GM19351 (cell line): ENCODE measurements at regions not wholly inside any gene's neighbourhood (a gene's known extent, or its start where the extent isn't known, plus 50 kb on each side); places are given as distances from the start of the nearest gene placed in this dataset.
"Not testable (repeated sequence)": the region's sequence is repeated elsewhere in the genome, so short reads cannot be mapped to it uniquely, and the experiment has no call there.

Source experiments
- ATAC-seq: cut with Tn5 transposase; IDR thresholded peaks from one replicate; pipeline ENCODE4 v1.9.1; 2021; ENCODE audit warnings: mild to moderate bottlenecking, moderate library complexity; ENCODE audit not compliant: unreplicated experiment

GRCh38 chr5:106648401-106648800, 1022.3 kb downstream of the EFNA5 start:
- ATAC-seq = no peak

- no peak for ATAC-seq
Measured at GRCh38 chr5:106646106-106646505, 1024.6 kb downstream of the EFNA5 start.

- no peak for ATAC-seq
Measured at GRCh38 chr5:106640511-106640910, 1030.2 kb downstream of the EFNA5 start.

GRCh38 chr5:106639488-106639887, 1031.2 kb downstream of the EFNA5 start:
- no peak for ATAC-seq

- ATAC-seq = no peak
Measured at GRCh38 chr5:106637275-106637674, 1033.5 kb downstream of the EFNA5 start.

GRCh38 chr5:106634375-106634774, 1036.4 kb downstream of the EFNA5 start:
- ATAC-seq = no peak

GRCh38 chr5:106633825-106634224, 1036.9 kb downstream of the EFNA5 start:
- no peak for ATAC-seq

GRCh38 chr5:106628456-106628855, 1042.3 kb downstream of the EFNA5 start:
- not testable (repeated sequence) for ATAC-seq

GRCh38 chr5:106610041-106610440, 1060.7 kb downstream of the EFNA5 start:
- no peak for ATAC-seq

GRCh38 chr5:106601620-106602019, 1069.1 kb downstream of the EFNA5 start:
- ATAC-seq = peak; percentile 75

GRCh38 chr5:106600803-106601202, 1069.9 kb downstream of the EFNA5 start:
- no peak for ATAC-seq

- no peak for ATAC-seq
Measured at GRCh38 chr5:106595864-106596263, 1074.9 kb downstream of the EFNA5 start.

GRCh38 chr5:106584268-106584667, 1086.5 kb downstream of the EFNA5 start:
- ATAC-seq = no peak

GRCh38 chr5:106578736-106579135, 1092.0 kb downstream of the EFNA5 start:
- ATAC-seq = no peak

GRCh38 chr5:106574820-106575219, 1095.9 kb downstream of the EFNA5 start:
- no peak for ATAC-seq

GRCh38 chr5:106566031-106566430, 1104.7 kb downstream of the EFNA5 start:
- ATAC-seq = no peak

GRCh38 chr5:106545325-106545724, 1125.4 kb downstream of the EFNA5 start:
- no peak for ATAC-seq

- ATAC-seq = no peak
Measured at GRCh38 chr5:106543330-106543729, 1127.4 kb downstream of the EFNA5 start.

GRCh38 chr5:106530150-106530549, 1140.6 kb downstream of the EFNA5 start:
- ATAC-seq = no peak

GRCh38 chr5:106525438-106525837, 1145.3 kb downstream of the EFNA5 start:
- no peak for ATAC-seq

- ATAC-seq = no peak
Measured at GRCh38 chr5:106523852-106524251, 1146.9 kb downstream of the EFNA5 start.

- ATAC-seq = no peak
Measured at GRCh38 chr5:106522296-106522695, 1148.4 kb downstream of the EFNA5 start.

- ATAC-seq = no peak
Measured at GRCh38 chr5:106521701-106522100, 1149.0 kb downstream of the EFNA5 start.

GRCh38 chr5:106510321-106510720, 1160.4 kb downstream of the EFNA5 start:
- no peak for ATAC-seq
